ENCODE measurements at regions not wholly inside any gene's neighbourhood (a gene's known extent, or its start where the extent isn't known, plus 50 kb on each side); places are given as distances from the start of the nearest gene placed in this dataset.

DNA sequence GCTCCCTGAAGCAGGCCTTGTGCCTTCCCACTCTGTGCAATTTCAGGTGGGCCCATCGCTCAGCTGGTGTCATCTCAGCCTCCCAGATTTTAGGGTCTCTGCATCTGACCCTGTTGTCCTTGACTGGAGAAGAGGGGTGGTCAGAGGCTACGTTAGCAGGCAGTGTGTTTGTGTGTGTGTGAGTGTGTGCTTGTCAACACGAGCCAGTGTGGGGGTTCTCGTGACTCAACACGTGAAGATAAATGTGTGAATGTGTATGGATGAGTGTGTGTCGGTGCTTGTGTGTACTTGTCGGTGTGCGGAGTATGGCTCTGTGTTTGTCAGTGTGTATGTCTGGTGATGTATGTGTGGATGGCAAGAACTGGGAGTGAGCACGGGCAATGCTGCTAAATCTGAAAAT is 142.6 kb upstream of the KLF4 start:
- ATAC-seq (ENCODE audit: insufficient read depth, low FRiP score) (no peak), DNase-seq (peak in 1 of 3 donors; percentile 51)
- WGBS, 2 donors: 90 to 92% methylated on average over 9 of the region's 9 CpGs
- Histone ChIP-seq H3K9me3 (ENCODE audit: control insufficient read depth in 4 of 4, insufficient read depth in 3 of 4, low read length in 3 of 4) (no peaks in the 10 kb centered on the region), H3K4me3 (no peak overlapping the region), H3K9ac (ENCODE audit: insufficient read depth in 1 of 2, low read length in 2 of 2) (peak overlapping the region in 1 of 2 donors; percentile 85), H3K27ac (ENCODE audit: low read depth in 1 of 2, low read length in 1 of 2) (no peak overlapping the region), H3K36me3 (ENCODE audit: control insufficient read depth in 4 of 4, insufficient read depth in 4 of 4, low read length in 4 of 4) (no peaks in the 10 kb centered on the region), H3K27me3 (ENCODE audit: control insufficient read depth in 3 of 3, insufficient read depth in 3 of 3, low read length in 2 of 3) (no peaks in the 10 kb centered on the region), H3K4me1 (ENCODE audit: control insufficient read depth in 5 of 5, insufficient read depth in 5 of 5, low read length in 5 of 5) (peaks cover 4 to 38% (median 11%) of the 10 kb centered on the region in 5 donors)
- no peak for TF ChIP-seq CTCF (IDR thresholded peaks at IDR 0.05; ENCODE audit: control extremely low read depth, extremely low read depth)

- ATAC-seq (ENCODE audit: insufficient read depth, low FRiP score) (no peak), DNase-seq (peak; percentile 86 to 96 (median 94))
- Histone ChIP-seq H3K36me3 (ENCODE audit: control insufficient read depth in 4 of 4, insufficient read depth in 4 of 4, low read length in 4 of 4) (no peaks in the 10 kb centered on the region), H3K4me1 (ENCODE audit: control insufficient read depth in 5 of 5, insufficient read depth in 5 of 5, low read length in 5 of 5) (peaks cover 1 to 34% (median 7%) of the 10 kb centered on the region in 5 donors), H3K27me3 (ENCODE audit: control insufficient read depth in 3 of 3, insufficient read depth in 3 of 3, low read length in 2 of 3) (no peaks in the 10 kb centered on the region), H3K9me3 (ENCODE audit: control insufficient read depth in 4 of 4, insufficient read depth in 3 of 4, low read length in 3 of 4) (no peaks in the 10 kb centered on the region), H3K4me3 (no peak overlapping the region), H3K9ac (ENCODE audit: insufficient read depth in 1 of 2, low read length in 2 of 2) (peak overlapping the region in 1 of 2 donors; percentile 85), H3K27ac (ENCODE audit: low read depth in 1 of 2, low read length in 1 of 2) (no peak overlapping the region)
- no peak for TF ChIP-seq CTCF (IDR thresholded peaks at IDR 0.05; ENCODE audit: control extremely low read depth, extremely low read depth)
- 88 to 89% methylated on average over 5 of the region's 5 CpGs for WGBS, 2 donors
Observed at GRCh38 chr9:107631788-107632187, 142.2 kb upstream of the KLF4 start.

DNA sequence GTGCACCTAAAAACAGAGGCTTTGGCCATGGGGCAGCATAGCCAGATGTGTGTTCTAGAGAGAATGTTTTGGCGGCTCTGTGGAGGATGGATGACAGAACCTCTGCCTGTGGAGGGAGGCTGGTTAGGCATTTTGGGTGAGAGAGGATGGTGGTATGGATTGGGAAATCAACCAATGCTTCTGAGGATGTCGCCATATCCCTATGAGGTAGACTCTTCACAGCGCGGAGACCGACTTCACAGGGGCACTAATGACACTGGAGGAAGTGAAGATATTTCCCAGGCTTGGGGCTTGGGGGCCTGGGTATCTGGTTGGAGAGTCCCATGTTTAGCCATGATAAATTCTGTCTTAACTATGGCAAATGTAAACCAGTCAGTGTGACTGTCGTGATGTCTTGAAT is 140.6 kb upstream of the KLF4 start:
- WGBS, 2 donors: 52 to 78% methylated on average over 6 of the region's 6 CpGs
- Histone ChIP-seq H3K9ac (ENCODE audit: insufficient read depth in 1 of 2, low read length in 2 of 2) (no peak overlapping the region), H3K4me3 (no peak overlapping the region), H3K36me3 (ENCODE audit: control insufficient read depth in 4 of 4, insufficient read depth in 4 of 4, low read length in 4 of 4) (no peaks in the 10 kb centered on the region), H3K9me3 (ENCODE audit: control insufficient read depth in 4 of 4, insufficient read depth in 3 of 4, low read length in 3 of 4) (no peaks in the 10 kb centered on the region), H3K4me1 (ENCODE audit: control insufficient read depth in 5 of 5, insufficient read depth in 5 of 5, low read length in 5 of 5) (peaks cover 0 to 32% (median 7%) of the 10 kb centered on the region in 5 donors), H3K27ac (ENCODE audit: low read depth in 1 of 2, low read length in 1 of 2) (no peak overlapping the region), H3K27me3 (ENCODE audit: control insufficient read depth in 3 of 3, insufficient read depth in 3 of 3, low read length in 2 of 3) (no peaks in the 10 kb centered on the region)
- DNase-seq (no peak), ATAC-seq (ENCODE audit: insufficient read depth, low FRiP score) (no peak)
- TF ChIP-seq CTCF (IDR thresholded peaks at IDR 0.05; ENCODE audit: control extremely low read depth, extremely low read depth): no peak

DNA sequence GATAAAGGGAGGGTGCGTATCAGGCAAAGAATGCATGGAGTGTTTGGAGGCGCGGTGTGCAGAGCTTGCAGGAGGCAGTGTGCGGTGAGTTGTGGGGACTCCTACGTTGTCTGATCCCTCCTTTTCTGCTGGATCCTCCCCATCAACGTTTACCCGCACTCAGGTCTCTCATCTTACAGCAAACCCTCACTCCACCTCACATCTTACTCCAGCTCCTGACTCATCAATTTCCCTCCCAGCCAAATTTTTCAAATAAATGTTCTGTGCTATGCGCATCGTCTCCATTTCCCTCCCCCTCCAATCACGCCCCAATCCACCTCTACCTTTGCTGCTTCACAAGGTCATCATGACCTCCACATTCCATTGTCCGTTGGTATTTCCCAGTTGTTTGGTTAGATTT is 138.9 kb upstream of the KLF4 start:
- H3K4me1 ChIP-seq (ENCODE audit: control insufficient read depth in 5 of 5, insufficient read depth in 5 of 5, low read length in 5 of 5): peaks cover 0 to 26% (median 7%) of the 10 kb centered on the region in 5 donors
- H3K36me3 ChIP-seq (ENCODE audit: control insufficient read depth in 4 of 4, insufficient read depth in 4 of 4, low read length in 4 of 4): no peaks in the 10 kb centered on the region
- no peak overlapping the region for H3K4me3 ChIP-seq
- no peaks in the 10 kb centered on the region for H3K9me3 ChIP-seq (ENCODE audit: control insufficient read depth in 4 of 4, insufficient read depth in 3 of 4, low read length in 3 of 4)
- H3K27ac ChIP-seq (ENCODE audit: low read depth in 1 of 2, low read length in 1 of 2): no peak overlapping the region
- DNase-seq (no peak), ATAC-seq (ENCODE audit: insufficient read depth, low FRiP score) (no peak)
- no peak for TF ChIP-seq CTCF (IDR thresholded peaks at IDR 0.05; ENCODE audit: control extremely low read depth, extremely low read depth)
- 90 to 94% methylated on average over 11 of the region's 11 CpGs for WGBS, 2 donors
- H3K9ac ChIP-seq (ENCODE audit: insufficient read depth in 1 of 2, low read length in 2 of 2): no peak overlapping the region
- no peaks in the 10 kb centered on the region for H3K27me3 ChIP-seq (ENCODE audit: control insufficient read depth in 3 of 3, insufficient read depth in 3 of 3, low read length in 2 of 3)
